ENCODE measurements at regions not wholly inside any gene's neighbourhood (a gene's known extent, or its start where the extent isn't known, plus 50 kb on each side); places are given as distances from the start of the nearest gene placed in this dataset.

GRCh38 chr14:54135804-54136280 lies 179.2 kb upstream of the BMP4 start:
- no peak for TF ChIP-seq EP300 (IDR thresholded peaks at IDR 0.05)
- TF ChIP-seq CTCF (IDR thresholded peaks at IDR 0.05) = no peak
- no peak for TF ChIP-seq POLR2A (IDR thresholded peaks at IDR 0.05; ENCODE audit: low read depth)

All from esophagus muscularis mucosa (tissue), 4 donors.